Adrenal gland (tissue), 5 donors: ENCODE measurements at regions not wholly inside any gene's neighbourhood (a gene's known extent, or its start where the extent isn't known, plus 50 kb on each side); places are given as distances from the start of the nearest gene placed in this dataset.

Experiments
- CTCF ChIP-seq, 6 experiments: fragments of 450-650 bp in 4 of 6; fragments of 200-600 bp in 2 of 6; sonication (generic) in 1 of 6; IDR thresholded peaks; 1 replicate in 5 of 6; 2 replicates in 1 of 6; pipeline versions ENCODE4 v1.5.1 to v1.8.0; 2016 to 2021; ENCODE audit warnings: antibody characterized with exemption in 6 of 6, mild to moderate bottlenecking in 2 of 6, moderate library complexity in 1 of 6
- POLR2A ChIP-seq, 2 donors: fragments of 450-650 bp; IDR thresholded peaks; one replicate each; pipeline ENCODE4 v1.6.1; 2017; ENCODE audit warnings: antibody characterized with exemption in 2 of 2, mild to moderate bottlenecking in 2 of 2, moderate library complexity in 1 of 2
- donor health status: DM: no; HTN: no; CAD: no.

- TF ChIP-seq CTCF (IDR thresholded peaks at IDR 0.05) (no peak), POLR2A (IDR thresholded peaks at IDR 0.05) (no peak)
Measured at GRCh38 chr5:66442951-66443445, 153.2 kb upstream of the MAST4 start.
